ENCODE measurements at regions not wholly inside any gene's neighbourhood (a gene's known extent, or its start where the extent isn't known, plus 50 kb on each side); places are given as distances from the start of the nearest gene placed in this dataset.

DNA sequence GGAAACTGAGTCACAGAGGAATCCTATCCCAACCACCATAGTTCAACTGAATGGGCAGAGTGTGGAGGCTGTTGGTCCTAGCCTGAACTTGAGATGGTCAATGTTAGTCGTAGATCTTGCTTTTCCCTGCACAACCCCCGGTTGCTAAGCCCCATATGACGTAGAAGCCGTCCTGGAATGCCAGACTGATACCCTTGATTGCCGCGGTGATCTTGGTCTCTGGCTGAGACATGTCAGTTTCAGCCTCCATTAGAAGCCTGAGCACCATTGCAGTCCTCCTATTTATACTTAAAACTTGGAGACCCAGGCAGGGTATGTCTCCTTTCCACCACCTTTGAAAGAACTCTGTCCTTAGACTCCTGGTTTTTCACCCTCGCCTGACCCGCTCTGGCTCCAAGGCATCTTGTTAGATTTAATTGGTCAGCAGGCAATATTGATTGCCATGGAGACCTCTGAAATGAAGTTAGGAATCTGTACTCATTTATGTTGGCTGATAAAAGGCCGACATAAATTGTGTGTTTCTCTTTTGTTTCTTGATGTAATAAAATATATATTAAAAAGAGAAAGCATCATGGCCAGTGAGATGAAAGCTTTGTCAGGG, 53.4 kb downstream of the RPLP1 start:
- no peak for TF ChIP-seq GATA3 (IDR thresholded peaks at IDR 0.05; ENCODE audit: low read depth, low read length)
- no peak for TF ChIP-seq GATA2 (IDR thresholded peaks at IDR 0.05; ENCODE audit: low read depth, low read length)

DNA sequence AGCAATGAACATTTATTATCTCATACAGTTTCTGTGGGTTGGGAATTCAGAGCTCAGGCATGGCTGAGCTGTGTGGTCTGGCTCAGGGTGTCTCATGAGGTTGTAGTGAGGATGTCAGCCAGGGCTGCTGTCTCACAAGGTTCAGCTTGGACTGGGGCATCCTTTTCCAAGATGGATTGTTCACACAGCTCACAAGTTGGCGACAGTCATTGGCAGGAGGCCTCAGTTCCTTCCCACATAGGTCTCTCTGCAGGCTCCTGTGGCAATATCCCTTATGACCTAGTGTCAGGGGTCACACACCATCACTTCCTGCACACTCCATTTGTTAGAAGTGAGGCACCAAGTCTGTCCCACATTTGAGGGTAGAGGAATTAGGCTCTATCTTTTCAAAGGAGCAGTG, 56.0 kb downstream of the RPLP1 start:
- TF ChIP-seq GATA2 (IDR thresholded peaks at IDR 0.05; ENCODE audit: low read depth, low read length) (no peak), GATA3 (IDR thresholded peaks at IDR 0.05; ENCODE audit: low read depth, low read length) (no peak)

DNA sequence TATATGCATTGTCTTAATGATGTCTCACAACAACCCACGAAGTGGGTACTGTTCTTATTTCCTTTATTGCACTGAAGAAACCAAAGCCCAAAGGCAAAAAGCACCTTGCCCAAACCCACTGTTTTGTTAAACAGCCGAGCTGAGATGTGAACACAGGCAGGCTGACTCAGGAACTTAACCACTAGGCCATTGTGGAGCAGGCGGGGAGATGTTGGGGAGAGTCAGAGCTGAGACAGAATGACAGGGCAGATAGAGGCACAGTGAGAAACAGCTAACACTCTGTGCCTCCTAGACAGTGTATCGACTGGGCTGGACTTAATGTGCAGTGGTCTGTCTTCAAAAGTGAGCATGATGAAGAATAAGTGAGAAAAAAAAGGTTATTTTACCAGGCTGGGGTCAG, 56.5 kb downstream of the RPLP1 start:
- TF ChIP-seq GATA2 (IDR thresholded peaks at IDR 0.05; ENCODE audit: low read depth, low read length): no peak
- TF ChIP-seq GATA3 (IDR thresholded peaks at IDR 0.05; ENCODE audit: low read depth, low read length): no peak

DNA sequence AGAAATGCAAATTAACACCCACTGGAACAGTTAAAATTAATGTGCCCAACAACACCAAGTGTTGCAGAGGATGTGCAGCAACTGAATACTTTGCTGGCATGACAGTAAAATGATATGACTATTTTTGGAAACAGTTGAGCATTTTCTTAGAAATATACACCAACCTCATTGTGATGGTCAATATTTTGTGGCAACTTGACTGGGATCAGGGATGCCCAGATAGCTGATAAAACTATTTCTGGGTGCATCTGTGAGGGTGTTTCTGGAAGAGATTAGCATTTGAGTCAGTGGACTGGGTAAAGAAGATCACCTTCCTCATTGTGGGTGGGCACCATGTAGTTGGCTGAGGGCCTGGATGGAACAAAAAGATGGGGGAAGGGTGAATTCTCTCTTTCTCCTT, 57.9 kb downstream of the RPLP1 start:
- no peak for TF ChIP-seq GATA2 (IDR thresholded peaks at IDR 0.05; ENCODE audit: low read depth, low read length)

DNA sequence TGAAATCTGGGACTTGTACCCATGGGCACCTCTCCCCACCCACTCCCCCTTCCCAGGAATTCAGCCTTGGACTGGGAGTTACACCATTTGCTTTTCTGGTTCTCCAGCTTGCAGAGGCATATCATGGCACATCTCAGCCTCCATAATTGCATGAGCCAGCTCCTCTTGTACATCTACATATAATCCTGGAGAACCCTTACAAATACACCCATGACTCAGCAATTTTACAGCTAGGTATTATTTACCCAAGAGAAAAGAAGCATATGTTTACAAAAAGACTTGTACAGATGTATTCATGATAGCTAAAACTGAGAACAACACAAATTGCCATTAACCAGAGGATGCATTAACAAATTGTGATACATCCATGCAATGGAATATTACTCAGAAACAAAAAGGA, 58.4 kb downstream of the RPLP1 start:
- TF ChIP-seq GATA3 (IDR thresholded peaks at IDR 0.05; ENCODE audit: low read depth, low read length) (no peak), GATA2 (IDR thresholded peaks at IDR 0.05; ENCODE audit: low read depth, low read length) (no peak)

DNA sequence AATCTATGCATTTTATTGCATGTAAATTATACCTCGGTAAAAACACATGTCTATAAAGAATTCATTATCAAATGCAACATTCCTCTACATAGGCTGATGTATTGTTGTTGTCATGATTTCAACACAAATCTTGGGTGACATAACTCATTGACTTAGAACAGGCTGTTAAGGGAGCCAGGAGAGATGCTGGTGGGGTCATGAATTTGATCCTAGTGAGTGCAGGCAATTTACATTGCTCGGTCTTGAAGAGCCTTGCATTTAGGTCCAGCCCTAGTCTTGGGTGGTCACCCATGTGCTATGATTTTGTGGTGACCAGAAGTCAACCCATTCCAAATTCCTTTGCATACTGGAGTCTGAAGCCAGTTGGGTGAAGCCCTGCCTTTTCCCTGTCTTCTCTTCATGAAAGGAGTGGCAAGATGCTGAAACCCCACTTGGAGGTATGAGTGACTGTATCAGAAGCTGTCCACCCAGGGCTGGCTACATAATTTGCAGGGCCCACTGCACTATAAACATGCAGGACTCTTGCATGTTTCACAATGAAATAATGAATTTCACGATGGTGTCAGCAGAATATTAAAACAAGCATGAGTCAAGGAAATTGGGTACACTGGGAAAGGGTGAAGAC, 59.2 kb downstream of the RPLP1 start:
- TF ChIP-seq GATA3 (IDR thresholded peaks at IDR 0.05; ENCODE audit: low read depth, low read length) (no peak), GATA2 (IDR thresholded peaks at IDR 0.05; ENCODE audit: low read depth, low read length) (no peak)

DNA sequence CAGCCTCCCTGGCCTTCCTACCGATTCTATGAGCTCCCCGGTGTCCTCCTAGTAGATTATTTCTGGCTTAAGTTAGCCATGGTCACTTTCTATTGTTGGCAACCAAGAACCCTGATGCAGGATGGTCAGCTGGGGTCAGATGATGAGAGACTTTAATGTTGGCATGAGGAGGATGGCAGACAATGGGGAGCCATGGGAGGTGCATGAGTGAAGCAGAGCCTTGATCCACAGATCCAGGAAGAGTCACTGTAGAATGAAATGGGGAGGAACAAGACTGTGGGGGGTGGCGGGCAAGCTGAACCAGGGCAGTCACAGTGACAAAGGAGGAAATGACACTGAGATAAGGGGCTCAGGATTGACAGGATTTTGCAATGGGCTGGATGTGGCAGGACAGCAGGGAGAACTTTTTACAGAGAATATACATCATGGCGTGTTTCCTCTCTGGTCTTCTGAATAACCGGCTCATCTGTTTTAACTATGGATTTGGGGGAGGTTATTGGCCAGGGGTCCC, 60.9 kb downstream of the RPLP1 start:
- TF ChIP-seq GATA3 (IDR thresholded peaks at IDR 0.05; ENCODE audit: low read depth, low read length): no peak
- TF ChIP-seq GATA2 (IDR thresholded peaks at IDR 0.05; ENCODE audit: low read depth, low read length): no peak

DNA sequence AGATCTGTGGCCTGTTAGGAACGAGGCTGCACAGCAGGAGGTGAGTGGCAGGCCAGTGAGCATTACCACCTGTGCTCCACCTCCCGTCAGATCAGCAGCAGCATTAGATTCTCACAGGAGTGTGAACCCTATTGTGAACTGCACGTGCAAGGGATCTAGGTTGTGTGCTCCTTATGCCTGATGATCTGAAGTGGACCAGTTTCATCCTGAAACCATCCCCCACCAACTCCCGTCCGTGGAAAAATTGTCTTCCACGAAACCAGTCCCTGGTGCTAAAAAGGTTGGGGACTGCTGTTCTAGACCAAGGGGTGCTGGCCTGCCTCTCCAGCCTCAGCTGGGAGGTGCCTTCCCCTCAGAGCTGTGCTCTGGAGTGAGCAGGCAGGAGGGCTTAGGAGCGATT, 61.4 kb downstream of the RPLP1 start:
- no peak for TF ChIP-seq GATA3 (IDR thresholded peaks at IDR 0.05; ENCODE audit: low read depth, low read length)
- no peak for TF ChIP-seq GATA2 (IDR thresholded peaks at IDR 0.05; ENCODE audit: low read depth, low read length)

DNA sequence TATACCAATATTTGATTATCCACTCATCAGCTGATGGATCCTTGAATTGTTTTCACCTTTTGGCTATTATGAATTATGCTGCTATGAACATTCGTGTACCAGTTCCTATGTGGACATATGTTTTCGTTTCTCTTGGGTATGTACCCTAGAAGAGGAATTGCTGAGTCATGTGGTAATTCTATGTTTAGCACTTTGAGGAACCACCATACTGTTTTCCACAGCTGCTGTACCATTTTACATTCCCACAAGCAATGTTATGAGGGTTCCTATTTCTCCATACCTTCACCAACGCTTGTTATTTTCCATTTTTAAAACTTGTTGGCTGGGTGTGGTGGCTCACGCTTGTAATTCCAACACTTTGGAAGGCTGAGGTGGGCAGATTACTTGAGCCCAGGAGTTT, 62.9 kb downstream of the RPLP1 start:
- no peak for TF ChIP-seq GATA3 (IDR thresholded peaks at IDR 0.05; ENCODE audit: low read depth, low read length)
- no peak for TF ChIP-seq GATA2 (IDR thresholded peaks at IDR 0.05; ENCODE audit: low read depth, low read length)

DNA sequence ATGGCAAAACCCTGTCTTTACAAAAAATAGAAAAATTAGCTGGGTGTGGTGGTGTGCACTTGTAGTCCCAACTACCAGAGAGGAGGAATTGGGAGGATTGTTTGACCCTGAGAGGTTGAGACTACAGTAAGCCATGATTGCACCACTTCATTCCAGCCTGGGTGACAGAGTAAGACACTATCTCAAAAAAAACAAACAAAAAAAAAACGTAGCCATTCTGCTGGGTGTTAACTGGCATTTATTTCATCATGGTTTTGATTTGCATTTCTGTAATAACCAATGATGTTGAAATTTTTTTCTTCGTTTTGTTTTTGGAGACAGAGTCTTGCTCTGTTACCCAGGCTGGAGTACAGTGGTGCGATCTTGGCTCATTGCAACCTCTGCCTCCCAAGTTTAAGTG, 63.3 kb downstream of the RPLP1 start:
- TF ChIP-seq GATA2 (IDR thresholded peaks at IDR 0.05; ENCODE audit: low read depth, low read length): no peak

DNA sequence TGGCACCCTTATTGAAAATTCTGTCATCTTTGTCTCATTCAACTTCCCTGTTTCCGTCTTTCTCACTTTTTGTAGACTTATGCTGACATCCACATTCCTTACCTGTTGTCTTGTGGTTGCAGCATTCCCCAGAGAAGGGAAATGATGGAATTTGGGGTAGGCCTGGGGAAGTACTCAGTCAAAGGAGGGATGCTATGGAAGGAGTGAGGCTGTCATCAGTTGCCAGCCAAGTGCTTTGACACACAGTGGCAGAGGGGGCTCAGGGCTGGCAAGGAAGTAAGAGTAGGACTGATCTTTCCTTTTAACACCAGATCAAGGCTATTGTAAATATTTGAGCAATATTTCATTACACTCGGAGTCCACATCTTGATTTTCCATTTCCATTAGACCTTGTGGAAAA, 64.4 kb downstream of the RPLP1 start:
- TF ChIP-seq GATA2 (IDR thresholded peaks at IDR 0.05; ENCODE audit: low read depth, low read length): no peak
- no peak for TF ChIP-seq GATA3 (IDR thresholded peaks at IDR 0.05; ENCODE audit: low read depth, low read length)

DNA sequence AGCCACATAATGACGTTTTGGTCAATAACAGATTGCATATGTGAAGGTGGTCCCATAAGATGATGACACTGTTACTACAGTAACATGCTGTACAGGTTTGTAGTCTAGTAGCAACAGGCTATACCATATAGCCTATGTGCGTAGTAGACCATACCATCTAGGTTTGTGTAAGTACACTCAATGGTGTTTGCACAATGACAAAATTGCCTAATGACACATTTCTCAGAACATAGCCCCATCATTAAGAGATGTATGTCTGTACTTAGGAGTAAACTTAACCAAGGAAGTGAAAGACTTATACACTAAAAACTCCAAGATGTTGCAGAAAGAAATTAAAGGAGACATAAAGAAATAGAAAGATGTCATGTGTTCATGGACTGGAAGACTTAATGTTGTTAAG, 66.2 kb downstream of the RPLP1 start:
- TF ChIP-seq GATA2 (IDR thresholded peaks at IDR 0.05; ENCODE audit: low read depth, low read length) (no peak), GATA3 (IDR thresholded peaks at IDR 0.05; ENCODE audit: low read depth, low read length) (no peak)

DNA sequence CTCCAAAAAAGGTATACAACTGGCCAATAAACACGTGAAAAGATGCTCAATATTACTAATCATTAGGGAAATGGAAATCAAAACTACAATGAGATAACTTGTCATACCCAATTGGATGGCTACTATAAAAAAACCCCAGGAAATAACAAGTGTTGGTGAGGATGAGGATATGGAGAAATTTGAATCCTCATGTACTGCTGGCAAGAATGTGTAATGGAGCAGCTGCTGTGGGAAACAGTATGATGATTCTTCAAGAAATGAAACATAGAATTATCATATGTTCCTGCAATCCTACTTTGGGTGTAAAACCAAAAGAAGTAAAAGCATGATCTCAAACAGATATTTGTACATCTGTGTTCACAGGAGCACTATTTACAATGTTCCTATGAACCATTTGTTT, 67.4 kb downstream of the RPLP1 start:
- TF ChIP-seq GATA3 (IDR thresholded peaks at IDR 0.05; ENCODE audit: low read depth, low read length) (no peak), GATA2 (IDR thresholded peaks at IDR 0.05; ENCODE audit: low read depth, low read length) (no peak)

DNA sequence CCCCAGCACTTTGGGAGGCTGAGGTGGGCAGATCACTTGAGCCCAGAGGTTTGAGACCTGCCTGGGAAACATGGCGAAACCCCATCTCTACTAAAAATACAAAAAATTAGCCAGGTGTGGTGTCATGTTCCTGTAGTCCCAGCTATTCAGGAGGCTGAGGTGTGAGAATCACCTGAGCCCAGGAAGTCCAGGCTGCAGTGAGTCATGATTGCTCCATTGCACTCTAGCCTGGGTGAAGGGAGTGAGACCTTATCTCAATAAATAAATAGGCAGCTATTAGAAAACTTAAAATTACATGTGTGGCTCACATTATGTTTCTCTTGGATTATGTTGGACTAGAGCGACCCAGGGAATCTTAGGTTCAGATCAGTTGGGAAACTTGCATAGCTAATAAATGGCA, 69.7 kb downstream of the RPLP1 start:
- TF ChIP-seq GATA2 (IDR thresholded peaks at IDR 0.05; ENCODE audit: low read depth, low read length) (no peak), GATA3 (IDR thresholded peaks at IDR 0.05; ENCODE audit: low read depth, low read length) (no peak)
